ENCODE measurements at regions not wholly inside any gene's neighbourhood (a gene's known extent, or its start where the extent isn't known, plus 50 kb on each side); places are given as distances from the start of the nearest gene placed in this dataset.
"Not testable (repeated sequence)": the region's sequence is repeated elsewhere in the genome, so short reads cannot be mapped to it uniquely, and the experiment has no call there.

GRCh38 chr1:101483982-101484688, 247.3 kb downstream of the S1PR1 start:
- Histone ChIP-seq H3K4me2 (ENCODE audit: low read length) (no peak overlapping the region), H3K27ac (ENCODE audit: low read depth, low read length) (no peak overlapping the region), H3F3A (ENCODE audit: control insufficient read depth, insufficient read depth) (no peaks in the 10 kb centered on the region), H3K9me2 (replicated peaks; ENCODE audit: control insufficient read depth, low read length) (no peaks in the 10 kb centered on the region), H3K79me2 (ENCODE audit: control insufficient read depth, low read length) (no peaks in the 10 kb centered on the region), H3K36me3 (ENCODE audit: control insufficient read depth, low read length) (no peaks in the 10 kb centered on the region), H3K27me3 (ENCODE audit: control insufficient read depth, low read length) (peaks cover 2% of the 10 kb centered on the region; the same call in 1 of the 2 replicates), H3K4me1 (ENCODE audit: control insufficient read depth, low read length) (no peaks in the 10 kb centered on the region), H3K4me3 (ENCODE audit: low read length) (no peak overlapping the region), H4K20me1 (ENCODE audit: control insufficient read depth, insufficient read depth, low read depth, low read length) (no peaks in the 10 kb centered on the region), H3K9me3 (ENCODE audit: control insufficient read depth, insufficient read depth, low read length) (no peaks in the 10 kb centered on the region)
- TF ChIP-seq EZH2phosphoT487 (IDR thresholded peaks at IDR 0.05; ENCODE audit: borderline replicate concordance, low read length), result no peak
- no peak for TF ChIP-seq CTCF (IDR thresholded peaks at IDR 0.05; ENCODE audit: low read depth, low read length, poor library complexity, severe bottlenecking)

DNA sequence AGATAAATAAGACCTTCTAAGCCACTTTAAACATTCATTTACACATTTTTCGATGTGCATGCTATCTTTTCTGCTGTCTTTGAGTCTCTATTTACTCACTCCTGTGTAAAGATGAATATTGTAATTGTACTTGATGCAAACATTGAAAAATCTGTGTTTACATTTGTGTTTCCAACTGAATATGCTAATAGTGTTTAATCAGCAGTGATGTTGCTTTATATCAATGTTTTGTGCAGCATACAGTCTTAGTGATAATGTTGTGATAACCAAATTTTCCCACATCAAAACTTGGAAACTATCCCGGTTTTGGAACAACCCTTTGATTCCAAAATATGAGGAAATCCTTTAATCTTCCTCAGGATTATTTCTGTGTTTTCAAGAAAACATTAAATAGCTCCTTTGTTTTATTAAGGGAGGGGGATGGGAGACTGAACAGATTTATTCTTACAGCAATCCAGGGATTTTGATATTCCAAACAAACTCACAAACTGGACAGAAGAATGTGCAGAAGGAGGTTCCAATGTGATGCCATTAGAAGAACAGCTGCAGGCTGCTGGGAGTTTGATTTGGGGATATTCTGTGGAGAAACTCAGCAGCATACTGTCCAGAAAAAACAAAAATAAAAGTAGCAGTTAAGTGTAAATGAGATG, 248.0 kb downstream of the S1PR1 start:
- Histone ChIP-seq H3K27ac (ENCODE audit: low read depth, low read length) (no peak overlapping the region), H4K20me1 (ENCODE audit: control insufficient read depth, insufficient read depth, low read depth, low read length) (no peaks in the 10 kb centered on the region), H3K4me3 (ENCODE audit: low read length) (no peak overlapping the region), H3K27me3 (ENCODE audit: control insufficient read depth, low read length) (peaks cover 2% of the 10 kb centered on the region; the same call in 1 of the 2 replicates), H3K9me3 (ENCODE audit: control insufficient read depth, insufficient read depth, low read length) (no peaks in the 10 kb centered on the region), H3F3A (ENCODE audit: control insufficient read depth, insufficient read depth) (no peaks in the 10 kb centered on the region), H3K9me2 (replicated peaks; ENCODE audit: control insufficient read depth, low read length) (no peaks in the 10 kb centered on the region), H3K36me3 (ENCODE audit: control insufficient read depth, low read length) (no peaks in the 10 kb centered on the region), H3K4me1 (ENCODE audit: control insufficient read depth, low read length) (no peaks in the 10 kb centered on the region), H3K4me2 (ENCODE audit: low read length) (no peak overlapping the region), H3K79me2 (ENCODE audit: control insufficient read depth, low read length) (no peaks in the 10 kb centered on the region)
- TF ChIP-seq EZH2phosphoT487 (IDR thresholded peaks at IDR 0.05; ENCODE audit: borderline replicate concordance, low read length) (no peak), CTCF (IDR thresholded peaks at IDR 0.05; ENCODE audit: low read depth, low read length, poor library complexity, severe bottlenecking) (no peak)

DNA sequence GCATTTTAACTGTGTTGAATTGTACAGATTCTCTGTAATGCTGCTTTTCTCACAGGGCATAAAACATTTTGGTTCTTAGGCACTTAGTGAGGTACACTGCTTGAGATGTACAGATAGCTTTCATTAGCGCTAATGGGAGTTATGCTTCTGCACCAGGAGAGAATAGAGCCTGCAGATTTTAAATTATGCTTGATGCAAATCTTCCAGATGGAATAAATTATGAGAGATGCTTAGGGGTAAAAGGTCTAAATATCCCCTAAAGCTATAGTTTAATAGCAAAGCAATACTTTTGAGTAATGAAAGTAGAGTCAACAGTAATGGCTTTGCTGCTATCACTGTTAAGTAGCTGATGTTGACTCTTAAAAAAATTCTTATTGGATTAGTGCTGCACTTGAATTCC, 248.9 kb downstream of the S1PR1 start:
- no peaks in the 10 kb centered on the region for H3K79me2 ChIP-seq (ENCODE audit: control insufficient read depth, low read length)
- H3K27me3 ChIP-seq (ENCODE audit: control insufficient read depth, low read length), result peaks cover 2% of the 10 kb centered on the region; the same call in 1 of the 2 replicates
- H3K4me3 ChIP-seq (ENCODE audit: low read length), result no peak overlapping the region
- no peaks in the 10 kb centered on the region for H4K20me1 ChIP-seq (ENCODE audit: control insufficient read depth, insufficient read depth, low read depth, low read length)
- no peaks in the 10 kb centered on the region for H3K9me2 ChIP-seq (replicated peaks; ENCODE audit: control insufficient read depth, low read length)
- no peak for TF ChIP-seq EZH2phosphoT487 (IDR thresholded peaks at IDR 0.05; ENCODE audit: borderline replicate concordance, low read length)
- no peak for TF ChIP-seq CTCF (IDR thresholded peaks at IDR 0.05; ENCODE audit: low read depth, low read length, poor library complexity, severe bottlenecking)
- H3K9me3 ChIP-seq (ENCODE audit: control insufficient read depth, insufficient read depth, low read length), result no peaks in the 10 kb centered on the region
- H3K27ac ChIP-seq (ENCODE audit: low read depth, low read length), result no peak overlapping the region
- no peaks in the 10 kb centered on the region for H3K4me1 ChIP-seq (ENCODE audit: control insufficient read depth, low read length)
- no peaks in the 10 kb centered on the region for H3F3A ChIP-seq (ENCODE audit: control insufficient read depth, insufficient read depth)
- no peaks in the 10 kb centered on the region for H3K36me3 ChIP-seq (ENCODE audit: control insufficient read depth, low read length)
- H3K4me2 ChIP-seq (ENCODE audit: low read length), result no peak overlapping the region

DNA sequence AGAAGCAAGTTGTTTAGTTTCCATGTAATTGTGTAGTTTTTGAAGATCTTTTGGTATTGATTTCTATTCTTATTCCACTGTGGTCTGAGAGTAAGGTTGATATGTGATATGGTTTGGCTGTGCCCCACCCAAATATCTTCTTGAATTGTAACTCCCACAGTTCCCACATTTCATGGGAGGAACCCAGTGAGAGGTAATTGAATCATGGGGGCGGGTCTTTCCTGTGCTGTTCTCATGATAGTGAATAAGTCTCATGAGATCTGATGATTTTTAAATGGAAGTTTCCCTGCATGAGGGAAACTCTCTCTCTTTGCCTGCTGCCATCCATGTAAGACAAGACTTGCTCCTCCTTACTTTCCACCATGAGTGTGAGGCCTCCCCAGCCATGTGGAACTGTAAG, 255.3 kb downstream of the S1PR1 start:
- not testable (repeated sequence) for H3F3A ChIP-seq (ENCODE audit: control insufficient read depth, insufficient read depth); H3K9me3 ChIP-seq (ENCODE audit: control insufficient read depth, insufficient read depth, low read length); H3K4me2 ChIP-seq (ENCODE audit: low read length); H3K4me1 ChIP-seq (ENCODE audit: control insufficient read depth, low read length); H3K4me3 ChIP-seq (ENCODE audit: low read length); H3K9me2 ChIP-seq (replicated peaks; ENCODE audit: control insufficient read depth, low read length); H3K27me3 ChIP-seq (ENCODE audit: control insufficient read depth, low read length); H3K36me3 ChIP-seq (ENCODE audit: control insufficient read depth, low read length); H3K27ac ChIP-seq (ENCODE audit: low read depth, low read length); H3K79me2 ChIP-seq (ENCODE audit: control insufficient read depth, low read length); H4K20me1 ChIP-seq (ENCODE audit: control insufficient read depth, insufficient read depth, low read depth, low read length)

DNA sequence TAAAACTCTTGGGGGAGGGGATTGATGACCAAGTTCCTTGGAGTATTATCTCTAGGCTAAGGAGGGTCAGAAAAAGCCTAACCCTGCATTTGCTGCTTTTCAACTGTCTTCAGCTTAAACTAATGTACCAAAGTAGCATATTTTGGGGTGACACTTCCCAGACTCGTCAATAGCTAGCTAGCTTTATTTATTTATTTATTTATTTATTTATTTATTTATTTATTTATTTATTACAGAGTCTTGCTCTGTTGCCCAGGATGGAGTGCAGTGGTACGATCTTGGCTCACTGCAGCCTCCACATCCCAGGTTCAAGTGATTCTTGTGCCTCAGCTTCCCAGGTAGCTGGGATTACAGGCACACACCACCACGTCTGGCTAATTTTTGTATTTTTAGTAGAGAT, 257.1 kb downstream of the S1PR1 start:
- not testable (repeated sequence) for H3K36me3 ChIP-seq (ENCODE audit: control insufficient read depth, low read length); H3K27me3 ChIP-seq (ENCODE audit: control insufficient read depth, low read length); H3K4me2 ChIP-seq (ENCODE audit: low read length); H4K20me1 ChIP-seq (ENCODE audit: control insufficient read depth, insufficient read depth, low read depth, low read length); H3K4me3 ChIP-seq (ENCODE audit: low read length); H3K4me1 ChIP-seq (ENCODE audit: control insufficient read depth, low read length); H3F3A ChIP-seq (ENCODE audit: control insufficient read depth, insufficient read depth); H3K27ac ChIP-seq (ENCODE audit: low read depth, low read length); H3K9me3 ChIP-seq (ENCODE audit: control insufficient read depth, insufficient read depth, low read length); H3K79me2 ChIP-seq (ENCODE audit: control insufficient read depth, low read length); H3K9me2 ChIP-seq (replicated peaks; ENCODE audit: control insufficient read depth, low read length)

Data from DOHH2 (cell line).